Esophagus muscularis mucosa (tissue), 4 donors: ENCODE measurements at regions not wholly inside any gene's neighbourhood (a gene's known extent, or its start where the extent isn't known, plus 50 kb on each side); places are given as distances from the start of the nearest gene placed in this dataset.

Source experiments
- DNase-seq: peaks from one replicate; pipeline ENCODE4 v3.0.0-alpha.2; 2017; ENCODE audit errors: extremely low spot score
- H3K27ac ChIP-seq, 4 donors: fragments of 200-600 bp; sonication (generic); replicated peaks in 1 of 4; 1 replicate in 3 of 4; 2 replicates in 1 of 4; pipeline ENCODE4 v1.5.1; 2016 to 2019; ENCODE audit warnings: mild to moderate bottlenecking in 1 of 4
- H3K27me3 ChIP-seq, 4 donors: fragments of 200-600 bp; sonication (generic); one replicate each; pipeline versions ENCODE4 v1.5.1 to v1.6.0; 2016 to 2019
- H3K36me3 ChIP-seq, 4 donors: fragments of 200-600 bp; sonication (generic); one replicate each; pipeline ENCODE4 v1.5.1; 2016 to 2019
- H3K4me1 ChIP-seq, 4 donors: fragments of 200-600 bp; sonication (generic); one replicate each; pipeline ENCODE4 v1.5.1; 2016 to 2019
- H3K4me3 ChIP-seq, 4 donors: fragments of 200-600 bp; sonication (generic); 1 replicate in 2 of 4; 2 replicates in 2 of 4; pipeline ENCODE4 v1.5.1; 2016 to 2019; ENCODE audit warnings: mild to moderate bottlenecking in 4 of 4, moderate library complexity in 1 of 4
- H3K9me3 ChIP-seq, 4 donors: fragments of 200-600 bp; sonication (generic); 1 replicate in 3 of 4; 2 replicates in 1 of 4; pipeline ENCODE4 v1.5.1; 2016 to 2019
- CTCF ChIP-seq, 3 experiments: fragments of 200-600 bp in 2 of 3; fragments of 450-650 bp in 1 of 3; sonication (generic) in 2 of 3; IDR thresholded peaks; one replicate each; pipeline ENCODE4 v1.5.1; 2017 to 2019; ENCODE audit warnings: antibody characterized with exemption in 3 of 3, mild to moderate bottlenecking in 2 of 3, moderate library complexity in 1 of 3
- EP300 ChIP-seq: sonication (generic); formaldehyde crosslinking; IDR thresholded peaks from one replicate; pipeline ENCODE4 v1.6.1; 2017; ENCODE audit warnings: antibody characterized with exemption
- POLR2A ChIP-seq: fragments of 450-650 bp; IDR thresholded peaks from one replicate; pipeline ENCODE4 v1.6.1; 2017; ENCODE audit warnings: antibody characterized with exemption, moderate library complexity, mild to moderate bottlenecking, low read depth
- POLR2AphosphoS5 ChIP-seq, 2 donors: sonication (generic); formaldehyde crosslinking; IDR thresholded peaks; one replicate each; pipeline ENCODE4 v1.6.1; 2017; ENCODE audit warnings: antibody characterized with exemption in 2 of 2
- WGBS: methylation state at CpG from one replicate; pipeline ENCODE4 v1.1.5; 2018; 5-methylcytosine and 5-hydroxymethylcytosine counted together
- intact Hi-C: fragments of 100-400 bp; cut with DNase I; formaldehyde crosslinking; loops from one replicate; pipeline ENCODE4 v1.15.1; 2023

- WGBS: 59% methylated on average over 9 of the region's 10 CpGs
- H3K4me1 ChIP-seq: no peaks in the 10 kb centered on the region
These were observed 64.3 kb upstream of the IGLL5 start for GRCh38 chr22:22823131-22823810.

GRCh38 chr22:22824340-22825212 is 63.0 kb upstream of the IGLL5 start:
- TF ChIP-seq POLR2AphosphoS5 (IDR thresholded peaks at IDR 0.05) (no peak), EP300 (no peak), POLR2A (no peak), CTCF (IDR thresholded peaks at IDR 0.05) (no peak)
- peaks cover 0 to 27% (median 0%) of the 10 kb centered on the region in 4 donors for H3K27me3 ChIP-seq
- H3K36me3 ChIP-seq: no peaks in the 10 kb centered on the region
- H3K4me1 ChIP-seq: no peaks in the 10 kb centered on the region
- no peak overlapping the region for H3K27ac ChIP-seq
- 85% methylated on average over 6 of the region's 6 CpGs for WGBS
- peak; percentile 29 for DNase-seq
- no peak overlapping the region for H3K4me3 ChIP-seq
- intact Hi-C loops: no loop called here
- no peaks in the 10 kb centered on the region for H3K9me3 ChIP-seq

More at GRCh38 chr22:22823131-22823810, 64.3 kb upstream of the IGLL5 start:
- DNase-seq: peak; percentile 82
- Histone ChIP-seq H3K27ac (no peak overlapping the region), H3K9me3 (no peaks in the 10 kb centered on the region), H3K27me3 (peaks cover 0 to 27% (median 0%) of the 10 kb centered on the region in 4 donors), H3K4me3 (no peak overlapping the region), H3K36me3 (no peaks in the 10 kb centered on the region)
- TF ChIP-seq POLR2A (no peak), CTCF (IDR thresholded peaks at IDR 0.05) (no peak), POLR2AphosphoS5 (IDR thresholded peaks at IDR 0.05) (no peak), EP300 (no peak)
- intact Hi-C loops: no loop called here

- Histone ChIP-seq H3K4me1 (no peaks in the 10 kb centered on the region), H3K36me3 (no peaks in the 10 kb centered on the region), H3K27ac (no peak overlapping the region), H3K9me3 (peaks cover 0 to 3% (median under 1%) of the 10 kb centered on the region in 4 donors), H3K4me3 (no peak overlapping the region), H3K27me3 (peaks cover 0 to 27% (median 0%) of the 10 kb centered on the region in 4 donors)
- DNase-seq: peak; percentile 29
- WGBS: 82% methylated on average over 2 of the region's 2 CpGs
- intact Hi-C loops: no loop called here
- TF ChIP-seq EP300: no peak
These were observed 62.4 kb upstream of the IGLL5 start for GRCh38 chr22:22825213-22825593.

- DNase-seq: peak; percentile 79
- no peak overlapping the region for H3K4me3 ChIP-seq
- H3K27me3 ChIP-seq: peaks cover 0 to 30% (median 0%) of the 10 kb centered on the region in 4 donors
- H3K9me3 ChIP-seq: peaks cover 0 to 15% (median 10%) of the 10 kb centered on the region in 4 donors
- no peak overlapping the region for H3K27ac ChIP-seq
- H3K36me3 ChIP-seq: no peaks in the 10 kb centered on the region
- H3K4me1 ChIP-seq: no peaks in the 10 kb centered on the region
- no peak for TF ChIP-seq POLR2AphosphoS5 (IDR thresholded peaks at IDR 0.05)
- TF ChIP-seq EP300: no peak
- TF ChIP-seq CTCF (IDR thresholded peaks at IDR 0.05): no peak
- TF ChIP-seq POLR2A: no peak
- intact Hi-C loops: no loop called here
- WGBS: 75% methylated on average over 8 of the region's 8 CpGs
These were observed 60.3 kb upstream of the IGLL5 start for GRCh38 chr22:22827187-22827939.
